ENCODE measurements at regions not wholly inside any gene's neighbourhood (a gene's known extent, or its start where the extent isn't known, plus 50 kb on each side); places are given as distances from the start of the nearest gene placed in this dataset.

DNA sequence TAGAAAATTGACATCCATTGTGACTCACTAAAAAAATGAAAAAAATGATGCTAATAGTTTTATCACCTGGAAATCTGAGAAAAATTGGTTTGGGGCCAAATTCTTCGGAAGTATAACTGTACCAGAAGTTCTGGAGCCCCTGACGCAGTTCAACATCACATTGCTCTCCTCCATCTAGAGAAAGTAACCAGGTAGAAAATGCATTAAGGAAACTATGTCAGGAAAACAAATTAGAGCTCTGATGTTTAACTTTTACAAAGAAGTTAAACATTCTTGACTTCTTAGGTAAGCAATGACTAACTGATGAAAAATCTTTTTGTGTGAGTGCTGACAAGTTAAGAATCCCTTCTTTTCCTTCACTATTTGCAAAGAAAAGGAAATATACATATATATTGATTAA is 61.1 kb upstream of the TMEM196 start:
- no peak for DNase-seq

- DNase-seq = no peak
Observed at GRCh38 chr7:19830604-19831003, 57.2 kb upstream of the TMEM196 start.

All from CD4-positive, alpha-beta T cell treated with Interferon alpha-2 for 1 hour (primary cell).